Inflammatory macrophage treated with lipopolysaccharide for 4 hours (primary cell): ENCODE measurements at regions not wholly inside any gene's neighbourhood (a gene's known extent, or its start where the extent isn't known, plus 50 kb on each side); places are given as distances from the start of the nearest gene placed in this dataset.

Experiments
- DNase-seq: peaks from one replicate; pipeline ENCODE4 v3.0.0-alpha.2; 2020

GRCh38 chr19:33902395-33902794 is 105.7 kb downstream of the KCTD15 start:
- no peak for DNase-seq

- no peak for DNase-seq
Observed at GRCh38 chr19:33902802-33903488, 106.3 kb downstream of the KCTD15 start.

DNA sequence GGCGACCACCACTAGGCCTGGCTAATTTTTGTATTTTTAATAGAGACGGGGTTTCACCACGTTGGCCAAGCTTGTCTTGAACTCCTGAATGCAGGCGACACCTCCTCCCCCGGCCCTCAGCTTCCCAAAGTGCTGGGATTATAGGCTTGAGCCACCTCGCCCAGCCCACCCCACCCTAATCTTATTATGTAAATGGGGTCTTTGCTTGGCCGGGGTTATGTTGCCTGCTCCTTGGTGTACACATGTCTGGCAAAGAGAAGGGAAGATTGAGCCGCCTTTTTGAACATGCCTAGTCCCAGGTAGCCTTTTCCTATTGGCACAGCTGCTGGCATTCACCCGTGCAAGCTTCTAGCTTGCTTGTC is 106.8 kb downstream of the KCTD15 start:
- no peak for DNase-seq

DNA sequence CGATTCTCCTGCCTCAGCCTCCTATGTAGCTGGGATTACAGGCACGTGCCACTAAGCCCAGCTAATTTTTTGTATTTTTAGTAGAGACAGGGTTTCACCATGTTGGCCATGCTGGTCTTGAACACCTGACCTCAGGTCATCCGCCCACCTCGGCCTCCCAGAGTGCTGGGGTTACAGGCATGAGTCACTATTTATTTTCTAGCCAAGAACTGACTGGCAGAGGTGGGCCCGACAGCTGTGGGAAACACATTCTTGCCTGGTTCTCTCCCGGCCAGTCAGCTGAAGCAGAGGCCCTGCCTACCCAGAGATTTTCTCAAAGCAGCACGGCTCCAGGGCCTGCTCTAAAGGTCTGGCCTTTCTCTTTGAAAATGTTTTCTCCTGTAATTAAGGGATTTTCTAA is 108.0 kb downstream of the KCTD15 start:
- no peak for DNase-seq

DNA sequence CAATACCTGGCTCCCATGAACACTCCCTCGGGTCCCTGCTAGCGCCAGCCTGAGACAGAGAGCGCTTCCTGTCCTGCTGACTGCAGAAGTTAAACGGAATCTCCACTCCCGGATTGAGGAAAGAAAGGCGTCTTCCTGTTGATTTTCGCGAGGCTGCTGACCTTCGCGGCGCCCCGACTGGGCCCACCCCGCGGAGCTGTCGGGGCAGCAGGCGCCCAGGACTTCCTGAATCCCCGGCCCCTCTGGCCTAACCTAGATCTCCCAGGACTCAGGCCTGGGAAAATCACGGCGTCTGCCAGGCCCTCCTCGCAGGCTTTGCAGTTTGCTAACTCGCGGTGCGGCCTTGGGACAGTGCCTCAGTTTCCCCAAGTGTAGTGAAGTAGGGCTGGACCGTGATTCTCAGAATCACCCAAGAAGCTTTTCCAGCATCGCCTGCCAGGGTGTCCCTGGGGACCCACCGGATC is 108.8 kb downstream of the KCTD15 start:
- no peak for DNase-seq

GRCh38 chr19:33905937-33906577 is 109.4 kb downstream of the KCTD15 start:
- DNase-seq: no peak

- DNase-seq: no peak
Observed at GRCh38 chr19:33906578-33907335, 110.1 kb downstream of the KCTD15 start.

DNA sequence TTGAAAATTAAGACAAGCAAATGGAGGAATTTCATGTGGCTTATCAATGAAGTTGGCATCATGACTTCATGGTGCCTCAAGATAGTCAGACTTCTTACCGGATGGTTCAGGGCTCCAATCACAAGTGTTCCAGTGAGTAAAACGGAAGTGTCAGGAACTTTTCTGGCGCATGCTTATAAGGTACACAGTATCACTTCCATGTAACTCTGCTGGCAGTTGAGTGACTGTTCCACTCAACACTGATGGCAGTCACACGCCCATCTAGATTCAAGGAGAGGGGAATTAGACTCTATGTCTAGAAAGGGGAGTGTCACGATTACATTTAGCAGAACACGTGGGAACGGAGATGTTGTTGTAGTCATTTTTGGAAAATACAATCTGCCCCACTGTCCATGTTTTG is 114.3 kb downstream of the KCTD15 start:
- DNase-seq: no peak

GRCh38 chr19:33914599-33914998 is 117.9 kb downstream of the KCTD15 start:
- DNase-seq: no peak

DNA sequence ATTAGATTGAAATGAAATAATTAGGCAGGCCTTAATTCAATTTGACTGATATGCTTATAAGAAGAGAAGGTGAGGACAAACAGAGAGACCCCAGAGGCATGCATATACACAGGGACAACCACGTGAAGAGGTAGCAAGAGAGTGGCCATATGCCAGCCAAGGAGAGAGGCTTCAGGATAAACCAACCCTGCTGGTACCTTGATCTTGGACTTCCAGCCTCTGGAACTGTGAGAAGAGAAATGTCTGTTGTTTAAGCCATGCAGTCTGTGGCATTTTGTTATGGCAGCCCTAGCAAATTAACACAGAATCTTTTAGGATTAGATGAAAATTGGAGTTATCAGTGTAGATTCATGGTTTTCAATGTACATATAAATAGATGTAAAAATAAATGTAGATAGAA is 120.1 kb downstream of the KCTD15 start:
- no peak for DNase-seq

DNA sequence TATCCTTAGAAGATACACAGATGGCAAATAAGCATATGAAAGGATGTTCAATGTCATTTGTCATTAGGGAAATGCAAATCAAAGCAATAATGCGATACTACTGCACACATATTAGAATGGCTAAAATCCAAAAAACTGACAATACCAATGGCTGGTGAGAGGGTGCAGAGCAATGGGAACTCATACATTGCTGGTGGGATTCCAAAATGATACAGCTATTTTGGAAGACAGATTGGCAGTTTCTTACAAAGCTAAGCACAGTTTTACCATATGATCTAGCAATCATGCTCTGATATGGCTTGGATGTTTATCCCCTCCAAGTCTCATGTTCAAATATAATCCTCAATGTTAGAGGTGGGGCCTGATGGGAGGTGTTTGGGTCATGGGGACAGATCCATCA is 122.6 kb downstream of the KCTD15 start:
- DNase-seq: no peak

DNA sequence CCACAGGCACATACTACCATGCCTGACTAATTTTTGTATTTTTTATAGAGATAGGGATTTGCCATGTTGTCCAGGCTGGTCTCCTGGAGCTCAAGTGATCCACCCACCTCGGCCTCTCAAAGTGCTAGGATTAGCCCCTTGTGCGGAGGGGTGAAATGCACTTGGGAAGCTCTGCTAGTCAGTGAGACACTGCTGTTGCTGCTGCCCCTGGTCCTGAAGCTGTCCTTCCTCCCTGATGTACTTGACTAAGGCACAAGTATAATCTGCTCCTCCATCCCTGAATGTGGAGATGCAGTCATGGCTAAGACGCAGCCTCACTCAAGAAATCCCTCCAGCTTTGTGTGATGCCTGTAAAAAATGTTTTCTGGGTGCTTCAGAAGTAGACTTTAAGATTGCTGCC is 124.5 kb downstream of the KCTD15 start:
- no peak for DNase-seq

- no peak for DNase-seq
Observed at GRCh38 chr19:33926306-33926705, 129.6 kb downstream of the KCTD15 start.

- no peak for DNase-seq
Observed at GRCh38 chr19:33927789-33928457, 131.3 kb downstream of the KCTD15 start.

DNA sequence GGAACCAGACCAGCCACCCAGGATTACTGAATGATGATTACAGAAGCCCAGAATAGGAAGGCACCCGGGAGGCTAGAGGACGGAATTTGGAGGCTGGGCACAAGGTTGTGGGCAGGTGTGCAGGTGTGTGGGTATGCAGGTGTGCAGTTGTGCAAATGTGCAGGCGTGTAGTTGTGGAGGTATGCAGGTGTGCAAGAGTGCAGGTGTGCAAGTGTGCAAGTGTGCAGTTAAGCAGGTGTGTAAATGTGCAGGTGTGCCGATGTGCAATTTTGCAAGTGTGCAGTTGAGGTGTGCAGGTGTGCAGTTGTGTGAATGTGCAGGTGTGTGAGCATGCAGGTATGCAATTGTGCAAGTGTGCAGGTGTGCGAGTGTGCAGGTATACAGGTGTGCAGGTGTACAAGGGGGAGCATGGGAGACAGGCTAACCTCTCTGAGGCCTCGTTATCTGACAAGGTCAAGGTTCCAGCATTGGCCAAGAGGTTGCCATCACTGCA is 131.8 kb downstream of the KCTD15 start:
- no peak for DNase-seq

- no peak for DNase-seq
Observed at GRCh38 chr19:33933931-33934330, 137.3 kb downstream of the KCTD15 start.

DNA sequence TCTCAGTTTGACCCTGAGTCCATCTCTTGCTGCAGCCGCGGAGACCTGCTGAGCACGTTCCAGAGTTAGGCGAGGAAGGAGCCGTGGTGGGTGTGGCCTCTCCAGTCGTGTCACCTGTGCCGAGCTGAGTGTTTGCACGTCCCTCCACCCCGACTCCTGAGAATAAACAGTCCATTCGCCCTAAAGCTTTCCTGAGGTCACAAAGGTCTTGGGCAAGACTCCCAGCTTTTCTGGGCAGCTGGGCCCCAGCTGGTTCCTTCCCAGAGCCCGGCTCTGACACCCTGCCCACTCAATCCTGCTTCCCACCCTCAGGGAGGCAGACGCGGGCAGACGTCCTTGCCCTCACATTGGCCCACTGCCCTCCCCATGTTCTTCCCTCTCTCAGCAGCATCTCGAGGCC is 142.2 kb downstream of the KCTD15 start:
- no peak for DNase-seq

DNA sequence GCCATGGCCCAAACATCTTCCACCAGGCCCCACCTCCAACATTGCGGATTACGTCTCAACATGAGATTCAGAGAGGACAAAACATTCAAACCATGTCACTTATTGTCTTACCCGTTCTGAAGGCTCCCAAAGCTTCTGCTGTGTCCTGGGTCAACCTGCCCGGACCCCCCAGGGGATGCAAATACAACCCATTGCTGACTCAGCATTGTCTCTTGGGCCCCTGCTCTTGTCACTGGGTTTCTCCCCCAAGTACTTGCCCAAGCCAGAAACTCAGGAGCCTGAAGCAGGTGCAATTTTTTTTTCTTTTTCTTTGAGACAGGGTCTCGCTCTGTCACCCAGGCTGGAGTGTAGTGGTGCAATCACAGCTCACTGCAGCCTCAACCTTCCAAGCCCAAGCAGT is 144.5 kb downstream of the KCTD15 start:
- no peak for DNase-seq

GRCh38 chr19:33946535-33947264 is 150.0 kb downstream of the KCTD15 start:
- DNase-seq: no peak

GRCh38 chr19:33947265-33947964 is 150.7 kb downstream of the KCTD15 start:
- no peak for DNase-seq

- no peak for DNase-seq
Observed at GRCh38 chr19:33948651-33949335, 152.1 kb downstream of the KCTD15 start.
